ENCODE measurements at regions not wholly inside any gene's neighbourhood (a gene's known extent, or its start where the extent isn't known, plus 50 kb on each side); places are given as distances from the start of the nearest gene placed in this dataset.

GRCh38 chr20:61025536-61025935 lies 226.5 kb upstream of the CDH4 start:
- DNase-seq (ENCODE audit: low read depth in 1 of 2, low spot score in 1 of 2) = no peak
- TF ChIP-seq POLR2AphosphoS5 (IDR thresholded peaks at IDR 0.05; ENCODE audit: low read depth) (no peak), SPI1 (IDR thresholded peaks at IDR 0.05; ENCODE audit: borderline replicate concordance, low read depth) (no peak), GABPA (IDR thresholded peaks at IDR 0.05; ENCODE audit: low read depth) (no peak), CTCF (IDR thresholded peaks at IDR 0.05; ENCODE audit: insufficient read depth, low read length) (no peak)
- TF ChIP-seq, protein P1, sequence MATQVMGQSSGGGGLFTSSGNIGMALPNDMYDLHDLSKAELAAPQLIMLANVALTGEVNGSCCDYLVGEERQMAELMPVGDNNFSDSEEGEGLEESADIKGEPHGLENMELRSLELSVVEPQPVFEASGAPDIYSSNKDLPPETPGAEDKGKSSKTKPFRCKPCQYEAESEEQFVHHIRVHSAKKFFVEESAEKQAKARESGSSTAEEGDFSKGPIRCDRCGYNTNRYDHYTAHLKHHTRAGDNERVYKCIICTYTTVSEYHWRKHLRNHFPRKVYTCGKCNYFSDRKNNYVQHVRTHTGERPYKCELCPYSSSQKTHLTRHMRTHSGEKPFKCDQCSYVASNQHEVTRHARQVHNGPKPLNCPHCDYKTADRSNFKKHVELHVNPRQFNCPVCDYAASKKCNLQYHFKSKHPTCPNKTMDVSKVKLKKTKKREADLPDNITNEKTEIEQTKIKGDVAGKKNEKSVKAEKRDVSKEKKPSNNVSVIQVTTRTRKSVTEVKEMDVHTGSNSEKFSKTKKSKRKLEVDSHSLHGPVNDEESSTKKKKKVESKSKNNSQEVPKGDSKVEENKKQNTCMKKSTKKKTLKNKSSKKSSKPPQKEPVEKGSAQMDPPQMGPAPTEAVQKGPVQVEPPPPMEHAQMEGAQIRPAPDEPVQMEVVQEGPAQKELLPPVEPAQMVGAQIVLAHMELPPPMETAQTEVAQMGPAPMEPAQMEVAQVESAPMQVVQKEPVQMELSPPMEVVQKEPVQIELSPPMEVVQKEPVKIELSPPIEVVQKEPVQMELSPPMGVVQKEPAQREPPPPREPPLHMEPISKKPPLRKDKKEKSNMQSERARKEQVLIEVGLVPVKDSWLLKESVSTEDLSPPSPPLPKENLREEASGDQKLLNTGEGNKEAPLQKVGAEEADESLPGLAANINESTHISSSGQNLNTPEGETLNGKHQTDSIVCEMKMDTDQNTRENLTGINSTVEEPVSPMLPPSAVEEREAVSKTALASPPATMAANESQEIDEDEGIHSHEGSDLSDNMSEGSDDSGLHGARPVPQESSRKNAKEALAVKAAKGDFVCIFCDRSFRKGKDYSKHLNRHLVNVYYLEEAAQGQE (IDR thresholded peaks at IDR 0.05; ENCODE audit: insufficient replicate concordance, low read depth) = no peak
- no peaks in the 10 kb centered on the region for H3K27me3 ChIP-seq (ENCODE audit: insufficient read depth, poor library complexity, severe bottlenecking)
- no peak overlapping the region for H3K27ac ChIP-seq (replicated peaks)
- no peak overlapping the region for H3K4me3 ChIP-seq (replicated peaks; ENCODE audit: insufficient read depth, low read length)

- DNase-seq (ENCODE audit: low read depth in 1 of 2, low spot score in 1 of 2) = no peak
- H3K27ac ChIP-seq (replicated peaks) = no peak overlapping the region
- no peak overlapping the region for H3K4me3 ChIP-seq (replicated peaks; ENCODE audit: insufficient read depth, low read length)
- H3K27me3 ChIP-seq (ENCODE audit: insufficient read depth, poor library complexity, severe bottlenecking) = no peaks in the 10 kb centered on the region
- no peak for TF ChIP-seq GABPA (IDR thresholded peaks at IDR 0.05; ENCODE audit: low read depth)
- TF ChIP-seq SPI1 (IDR thresholded peaks at IDR 0.05; ENCODE audit: borderline replicate concordance, low read depth) = no peak
- TF ChIP-seq CTCF (IDR thresholded peaks at IDR 0.05; ENCODE audit: insufficient read depth, low read length) = no peak
- no peak for TF ChIP-seq POLR2AphosphoS5 (IDR thresholded peaks at IDR 0.05; ENCODE audit: low read depth)
- TF ChIP-seq, protein P1 (IDR thresholded peaks at IDR 0.05; ENCODE audit: insufficient replicate concordance, low read depth) = no peak
Measured at GRCh38 chr20:61026173-61026572, 225.9 kb upstream of the CDH4 start.

GRCh38 chr20:61026731-61027130 lies 225.3 kb upstream of the CDH4 start:
- no peak for DNase-seq (ENCODE audit: low read depth in 1 of 2, low spot score in 1 of 2)
- no peak overlapping the region for H3K27ac ChIP-seq (replicated peaks)
- TF ChIP-seq CTCF (IDR thresholded peaks at IDR 0.05; ENCODE audit: insufficient read depth, low read length) (no peak), POLR2AphosphoS5 (IDR thresholded peaks at IDR 0.05; ENCODE audit: low read depth) (no peak), GABPA (IDR thresholded peaks at IDR 0.05; ENCODE audit: low read depth) (no peak), SPI1 (IDR thresholded peaks at IDR 0.05; ENCODE audit: borderline replicate concordance, low read depth) (no peak)
- H3K4me3 ChIP-seq (replicated peaks; ENCODE audit: insufficient read depth, low read length) = no peak overlapping the region
- H3K27me3 ChIP-seq (ENCODE audit: insufficient read depth, poor library complexity, severe bottlenecking) = no peaks in the 10 kb centered on the region

GRCh38 chr20:61027218-61027617 lies 224.8 kb upstream of the CDH4 start:
- TF ChIP-seq GABPA (IDR thresholded peaks at IDR 0.05; ENCODE audit: low read depth) (no peak), POLR2AphosphoS5 (IDR thresholded peaks at IDR 0.05; ENCODE audit: low read depth) (no peak), SPI1 (IDR thresholded peaks at IDR 0.05; ENCODE audit: borderline replicate concordance, low read depth) (no peak), CTCF (IDR thresholded peaks at IDR 0.05; ENCODE audit: insufficient read depth, low read length) (no peak)
- TF ChIP-seq, protein P1 (IDR thresholded peaks at IDR 0.05; ENCODE audit: insufficient replicate concordance, low read depth) = no peak
- H3K27me3 ChIP-seq (ENCODE audit: insufficient read depth, poor library complexity, severe bottlenecking) = no peaks in the 10 kb centered on the region
- no peak overlapping the region for H3K4me3 ChIP-seq (replicated peaks; ENCODE audit: insufficient read depth, low read length)

More at GRCh38 chr20:61027218-61027617, 224.8 kb upstream of the CDH4 start:
- H3K27ac ChIP-seq (replicated peaks) = no peak overlapping the region
- no peak for DNase-seq (ENCODE audit: low read depth in 1 of 2, low spot score in 1 of 2)

All from HL-60 (cell line).